BLaER1 treated with 17β-estradiol and CSF1 and Interleukin-3, amounts not matched to agents 10 nM and 100 nM (cell line): ENCODE measurements at regions not wholly inside any gene's neighbourhood (a gene's known extent, or its start where the extent isn't known, plus 50 kb on each side); places are given as distances from the start of the nearest gene placed in this dataset.
A peak's percentile ranks its signal among the peaks of the same experiment; 100 is the strongest.
"Not testable (repeated sequence)": the region's sequence is repeated elsewhere in the genome, so short reads cannot be mapped to it uniquely, and the experiment has no call there.

Experiments used
- H3K27ac ChIP-seq, 11 experiments: shearing (Covaris generic); formaldehyde crosslinking; 2 replicates each; pipeline ENCODE4 v1.8.1; 2022
- H3K27me3 ChIP-seq, 11 experiments: shearing (Covaris generic); formaldehyde crosslinking; 2 replicates each; pipeline ENCODE4 v1.8.1; 2022
- H3K36me3 ChIP-seq, 11 experiments: shearing (Covaris generic); formaldehyde crosslinking; 2 replicates each; pipeline ENCODE4 v1.8.1; 2022
- H3K4me1 ChIP-seq, 10 experiments: shearing (Covaris generic); formaldehyde crosslinking; 2 replicates each; pipeline ENCODE4 v1.8.1; 2022
- H3K4me2 ChIP-seq, 11 experiments: shearing (Covaris generic); formaldehyde crosslinking; 2 replicates each; pipeline ENCODE4 v1.8.1; 2022
- H3K4me3 ChIP-seq, 10 experiments: shearing (Covaris generic); formaldehyde crosslinking; 2 replicates each; pipeline ENCODE4 v1.8.1; 2022
- H3K9ac ChIP-seq, 11 experiments: shearing (Covaris generic); formaldehyde crosslinking; 2 replicates each; pipeline ENCODE4 v1.8.1; 2022
- H3K9me3 ChIP-seq, 11 experiments: shearing (Covaris generic); formaldehyde crosslinking; replicated peaks in 1 of 11; 2 replicates each; pipeline ENCODE4 v1.8.1; 2022
- H4K20me1 ChIP-seq, 11 experiments: shearing (Covaris generic); formaldehyde crosslinking; 2 replicates each; pipeline ENCODE4 v1.8.1; 2022
- Cebpa-rat ChIP-seq, 11 experiments: shearing (Covaris generic); IDR thresholded peaks; 2 replicates each; pipeline ENCODE4 v1.8.1; 2022

DNA sequence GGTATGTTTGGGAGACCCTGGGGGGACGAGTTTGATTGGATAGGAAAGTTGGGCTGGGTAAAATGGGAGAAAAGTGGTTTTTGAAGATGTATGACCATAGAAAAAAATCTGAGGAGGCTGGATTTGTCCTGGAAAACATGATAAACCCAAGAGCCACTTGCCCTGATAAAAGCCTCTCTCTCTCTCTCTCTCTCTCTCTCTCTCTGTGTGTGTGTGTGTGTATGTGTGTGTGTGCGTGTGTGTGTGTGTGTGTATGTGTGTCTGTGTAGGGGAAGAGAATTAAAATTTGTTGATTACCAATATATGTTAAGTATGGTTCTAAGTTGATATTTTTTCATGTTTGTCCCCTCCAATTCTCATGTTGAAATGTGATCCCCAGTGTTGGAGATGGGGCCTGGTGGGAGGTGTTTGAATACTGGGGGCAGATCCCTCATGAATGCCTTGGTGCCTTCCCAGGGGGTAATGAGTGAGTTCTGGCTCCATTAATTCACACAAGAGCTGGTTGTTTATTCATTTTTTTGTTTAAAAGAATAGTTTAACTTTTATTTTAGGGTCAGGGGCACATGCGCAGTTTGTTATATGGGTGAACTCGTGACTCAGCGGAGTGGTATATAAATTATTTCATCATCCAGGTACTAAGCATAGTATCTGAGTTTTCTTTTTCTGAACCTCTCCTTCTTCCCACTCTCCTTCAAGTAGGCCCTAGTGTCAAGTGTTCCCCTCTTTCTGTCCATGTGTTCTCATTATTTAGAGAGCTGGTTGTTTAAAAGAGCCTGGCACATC, 208.8 kb downstream of the TFAP2B start:
- no peak overlapping the region for H3K4me2 ChIP-seq
- H3K4me3 ChIP-seq, result no peak overlapping the region
- H3K4me1 ChIP-seq, result no peaks in the 10 kb centered on the region
- no peak overlapping the region for H3K9ac ChIP-seq
- H4K20me1 ChIP-seq, result no peaks in the 10 kb centered on the region
- TF ChIP-seq Cebpa-rat (IDR thresholded peaks at IDR 0.05), result no peak
- no peaks in the 10 kb centered on the region for H3K36me3 ChIP-seq
- H3K27me3 ChIP-seq, result no peaks in the 10 kb centered on the region
- no peaks in the 10 kb centered on the region for H3K9me3 ChIP-seq
- H3K27ac ChIP-seq, result no peak overlapping the region

DNA sequence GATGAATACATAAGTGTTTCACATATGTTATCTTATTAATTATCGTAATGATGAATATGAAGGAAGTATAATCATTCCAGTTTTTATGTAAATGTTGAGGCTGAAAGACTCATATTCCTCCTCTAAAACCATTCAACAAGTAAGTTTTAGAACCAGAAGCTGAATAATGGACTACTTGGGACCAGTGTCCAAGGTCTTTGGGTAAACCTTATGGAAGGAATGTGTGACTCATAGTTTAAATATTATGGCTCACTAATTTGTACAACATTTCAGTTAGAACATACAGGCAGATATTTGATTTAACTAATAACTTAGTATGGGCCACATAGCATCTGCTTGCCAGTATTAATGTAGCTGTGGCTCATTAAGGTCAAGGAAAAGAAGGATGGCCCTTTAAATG, 209.6 kb downstream of the TFAP2B start:
- Histone ChIP-seq H4K20me1 (no peaks in the 10 kb centered on the region), H3K27me3 (no peaks in the 10 kb centered on the region), H3K4me1 (no peaks in the 10 kb centered on the region), H3K4me2 (no peak overlapping the region), H3K36me3 (no peaks in the 10 kb centered on the region), H3K9ac (no peak overlapping the region), H3K9me3 (no peaks in the 10 kb centered on the region), H3K4me3 (no peak overlapping the region), H3K27ac (no peak overlapping the region)
- no peak for TF ChIP-seq Cebpa-rat (IDR thresholded peaks at IDR 0.05)

DNA sequence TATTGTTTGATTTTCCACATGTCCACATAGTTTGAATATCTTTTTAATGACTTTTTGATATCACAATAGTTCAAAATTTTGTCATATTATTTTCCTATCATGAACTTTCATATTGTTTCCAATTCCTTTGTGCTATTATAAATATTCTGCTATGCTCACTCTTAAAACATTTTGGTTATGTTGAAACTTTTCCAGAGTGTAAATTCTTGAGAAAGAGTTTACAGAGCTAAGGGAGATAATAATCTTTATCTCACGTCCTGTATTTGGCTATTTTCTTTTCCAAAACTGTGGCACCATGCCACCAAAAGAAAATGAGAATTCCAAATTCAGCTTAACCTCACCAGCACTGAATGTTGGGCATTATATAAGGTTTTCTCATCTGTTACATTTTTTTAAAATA, 210.9 kb downstream of the TFAP2B start:
- Histone ChIP-seq H3K36me3 (no peaks in the 10 kb centered on the region), H3K27me3 (no peaks in the 10 kb centered on the region), H3K4me3 (no peak overlapping the region), H3K27ac (no peak overlapping the region), H3K9me3 (no peaks in the 10 kb centered on the region), H3K9ac (no peak overlapping the region), H3K4me1 (no peaks in the 10 kb centered on the region), H4K20me1 (no peaks in the 10 kb centered on the region), H3K4me2 (no peak overlapping the region)
- TF ChIP-seq Cebpa-rat (IDR thresholded peaks at IDR 0.05), result no peak

DNA sequence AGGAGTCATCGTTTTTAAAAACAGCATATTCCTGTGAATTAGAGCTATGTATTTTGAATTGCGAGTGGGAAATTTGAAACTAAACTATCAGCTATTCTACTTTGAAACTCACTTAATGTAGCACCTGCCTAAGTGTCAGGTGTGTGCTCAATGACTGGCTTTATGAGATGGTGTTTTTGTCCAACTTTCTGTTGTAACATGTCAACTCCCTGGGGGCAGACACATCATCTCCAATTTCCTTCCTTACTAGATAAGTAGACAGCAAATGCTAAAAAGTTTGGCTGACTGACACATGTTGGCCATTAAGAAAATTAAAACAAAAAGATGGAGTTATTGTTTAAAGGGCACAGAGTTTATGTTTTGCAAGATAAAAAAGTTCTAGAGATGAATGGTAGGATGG, 226.9 kb downstream of the TFAP2B start:
- H3K4me2 ChIP-seq, result peak overlapping the region in 5 of 11 experiments; percentile 3 to 40 (median 19); a peak in 4 of 22 replicates
- peaks cover 7 to 18% (median 11%) of the 10 kb centered on the region in 10 experiments; a peak in 16 of 20 replicates for H3K4me1 ChIP-seq

DNA sequence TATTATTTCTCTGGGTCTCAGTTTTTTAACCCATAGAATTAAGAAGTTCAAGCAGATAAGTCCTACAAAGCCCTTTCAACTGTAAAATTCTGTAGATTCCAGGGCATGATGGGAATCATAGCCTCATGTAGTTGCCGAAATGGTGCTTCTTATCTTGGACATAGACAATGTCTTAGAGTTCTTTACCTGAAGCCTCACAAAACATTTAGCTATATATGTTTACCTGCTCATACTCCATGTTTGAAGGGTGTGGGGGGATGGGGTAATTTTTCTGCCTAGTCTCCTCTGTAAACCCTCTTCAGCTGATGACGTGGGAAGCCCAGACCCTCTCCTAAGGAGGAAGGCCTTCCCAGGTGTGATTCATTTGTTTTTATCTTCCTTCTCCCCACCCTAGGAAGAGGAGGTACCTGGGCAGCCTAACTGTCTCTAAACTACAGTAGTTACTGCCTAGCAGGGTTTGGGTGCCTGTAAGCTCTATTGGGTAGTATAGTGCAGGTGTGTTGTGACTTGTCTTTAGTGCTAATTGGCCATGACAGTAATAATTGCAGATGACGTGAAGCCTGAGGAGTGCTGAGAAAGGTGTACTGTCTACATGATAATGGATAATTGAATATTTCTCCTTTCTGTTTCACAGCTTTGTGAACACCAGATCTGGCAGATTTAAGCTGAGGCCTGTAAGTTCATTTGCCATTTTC, 230.8 kb downstream of the TFAP2B start:
- Histone ChIP-seq H3K27ac (peak overlapping the region in 6 of 11 experiments; percentile 18 to 59 (median 37); a peak in 10 of 22 replicates), H3K4me2 (peak overlapping the region in 6 of 11 experiments; percentile 6 to 60 (median 46); a peak in 9 of 22 replicates), H3K36me3 (no peaks in the 10 kb centered on the region), H3K9ac (no peak overlapping the region), H3K4me1 (peaks cover 7 to 27% (median 13%) of the 10 kb centered on the region in 10 experiments; a peak in 16 of 20 replicates), H3K4me3 (no peak overlapping the region), H3K27me3 (no peaks in the 10 kb centered on the region), H4K20me1 (no peaks in the 10 kb centered on the region), H3K9me3 (peaks cover 0 to 19% (median 0%) of the 10 kb centered on the region in 11 experiments; a peak in 3 of 22 replicates)
- no peak for TF ChIP-seq Cebpa-rat (IDR thresholded peaks at IDR 0.05)

More for the DNA sequence above, 226.9 kb downstream of the TFAP2B start:
- Histone ChIP-seq H3K27me3 (no peaks in the 10 kb centered on the region), H3K27ac (no peak overlapping the region), H3K9me3 (no peaks in the 10 kb centered on the region), H3K9ac (no peak overlapping the region), H3K36me3 (no peaks in the 10 kb centered on the region), H3K4me3 (no peak overlapping the region), H4K20me1 (no peaks in the 10 kb centered on the region)
- no peak for TF ChIP-seq Cebpa-rat (IDR thresholded peaks at IDR 0.05)

- Histone ChIP-seq H3K27ac (peak overlapping the region in 6 of 11 experiments; percentile 18 to 59 (median 37); a peak in 10 of 22 replicates), H3K4me2 (peak overlapping the region in 7 of 11 experiments; percentile 19 to 60 (median 44); a peak in 11 of 22 replicates), H3K4me3 (no peak overlapping the region), H4K20me1 (no peaks in the 10 kb centered on the region), H3K27me3 (no peaks in the 10 kb centered on the region), H3K9me3 (peaks cover 0 to 19% (median 0%) of the 10 kb centered on the region in 11 experiments; a peak in 3 of 22 replicates), H3K4me1 (peaks cover 7 to 27% (median 13%) of the 10 kb centered on the region in 10 experiments; a peak in 16 of 20 replicates), H3K36me3 (no peaks in the 10 kb centered on the region), H3K9ac (no peak overlapping the region)
- TF ChIP-seq Cebpa-rat (IDR thresholded peaks at IDR 0.05), result no peak
Measured at GRCh38 chr6:51049983-51050877, 231.6 kb downstream of the TFAP2B start.

DNA sequence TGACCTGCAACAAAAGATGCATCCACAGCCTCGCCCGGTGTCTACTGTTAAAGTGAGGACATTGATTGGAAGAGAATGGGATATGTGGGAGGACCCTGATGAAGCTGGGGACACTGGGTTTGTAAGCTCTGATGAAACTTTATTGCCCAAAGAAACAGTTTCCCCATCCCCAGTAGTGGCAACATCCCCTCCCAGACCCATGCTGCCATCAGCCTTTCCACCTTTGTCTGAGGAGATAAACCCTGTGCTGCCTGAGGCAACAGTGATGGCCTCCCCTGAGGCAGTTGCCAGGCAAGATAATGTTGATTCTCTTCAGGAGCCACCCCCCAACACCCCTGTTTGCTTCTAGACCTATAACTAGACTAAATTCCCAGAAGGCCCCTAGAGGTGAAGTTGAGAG, 234.0 kb downstream of the TFAP2B start:
- H4K20me1 ChIP-seq, H3K27me3 ChIP-seq, H3K4me2 ChIP-seq, H3K36me3 ChIP-seq, H3K27ac ChIP-seq, H3K9ac ChIP-seq, H3K4me3 ChIP-seq: not testable (repeated sequence)
- peaks cover 0 to 27% (median 12%) of the 10 kb centered on the region in 10 experiments; a peak in 12 of 20 replicates for H3K4me1 ChIP-seq
- peaks cover 0 to 19% (median 0%) of the 10 kb centered on the region in 11 experiments; a peak in 3 of 22 replicates for H3K9me3 ChIP-seq

DNA sequence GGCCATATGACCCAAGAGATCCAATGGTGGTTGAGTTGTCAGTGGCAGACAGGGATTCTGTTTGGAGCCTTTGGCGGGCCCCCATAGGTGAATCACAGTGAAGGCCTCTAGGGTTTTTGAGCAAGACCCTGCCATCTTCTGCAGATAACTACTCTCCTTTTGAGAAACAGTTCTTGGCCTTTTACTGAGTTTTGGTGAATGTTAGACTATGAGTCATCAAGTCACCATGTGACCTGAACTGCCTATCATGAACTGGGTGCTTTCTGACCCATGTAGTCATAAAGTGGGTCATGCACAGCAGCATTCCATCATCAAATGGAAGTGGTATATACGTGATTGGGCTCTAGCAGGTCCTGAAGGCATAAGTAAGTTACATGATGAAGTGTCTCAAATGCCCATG, 236.6 kb downstream of the TFAP2B start:
- peaks cover 0 to 19% (median 0%) of the 10 kb centered on the region in 11 experiments; a peak in 3 of 22 replicates for H3K9me3 ChIP-seq
- not testable (repeated sequence) for H3K27ac ChIP-seq, H3K9ac ChIP-seq, H3K4me2 ChIP-seq, H3K36me3 ChIP-seq, H3K27me3 ChIP-seq, H3K4me3 ChIP-seq, H4K20me1 ChIP-seq
- H3K4me1 ChIP-seq, result peaks cover 0 to 15% (median 4%) of the 10 kb centered on the region in 10 experiments; a peak in 12 of 20 replicates

GRCh38 chr6:51057296-51057695, 238.6 kb downstream of the TFAP2B start:
- no peaks in the 10 kb centered on the region for H4K20me1 ChIP-seq
- no peak for TF ChIP-seq Cebpa-rat (IDR thresholded peaks at IDR 0.05)
- H3K27me3 ChIP-seq, result no peaks in the 10 kb centered on the region
- no peak overlapping the region for H3K9ac ChIP-seq
- no peak overlapping the region for H3K4me2 ChIP-seq
- H3K36me3 ChIP-seq, result no peaks in the 10 kb centered on the region
- H3K27ac ChIP-seq, result no peak overlapping the region
- H3K9me3 ChIP-seq, result peaks cover 0 to 18% (median 0%) of the 10 kb centered on the region in 11 experiments; a peak in 3 of 22 replicates
- no peak overlapping the region for H3K4me3 ChIP-seq
- no peaks in the 10 kb centered on the region for H3K4me1 ChIP-seq
